HepG2 (cell line): ENCODE measurements at regions not wholly inside any gene's neighbourhood (a gene's known extent, or its start where the extent isn't known, plus 50 kb on each side); places are given as distances from the start of the nearest gene placed in this dataset.

Experiments used
- DBP ChIP-seq: sonication (generic); formaldehyde crosslinking; IDR thresholded peaks from 2 replicates; pipeline ENCODE4 v1.4.0; 2020; ENCODE audit warnings: missing genetic modification reagents; ENCODE audit errors: not compliant biosample characterization
- EHMT2 ChIP-seq: fragments of 200-600 bp; sonication (generic); IDR thresholded peaks from 2 replicates; pipeline ENCODE4 v1.7.0; 2017; ENCODE audit warnings: antibody characterized with exemption, low read depth, low read length, borderline replicate concordance
- GTF3A ChIP-seq: sonication (generic); formaldehyde crosslinking; conservative IDR thresholded peaks from 2 replicates; pipeline ENCODE4 v1.4.0; 2020; ENCODE audit warnings: mild to moderate bottlenecking, missing genetic modification reagents
- KAT8 ChIP-seq: IDR thresholded peaks from 2 replicates; pipeline ENCODE4 v1.6.1; 2016; ENCODE audit warnings: missing genetic modification reagents, missing compliant biosample characterization
- REST ChIP-seq, 2 experiments: IDR thresholded peaks; 2 replicates each; pipeline ENCODE4 v1.6.1; 2011 to 2012; ENCODE audit warnings: low read length in 2 of 2, borderline replicate concordance in 1 of 2, low read depth in 1 of 2, mild to moderate bottlenecking in 1 of 2, moderate library complexity in 1 of 2
- ZBTB25 ChIP-seq: IDR thresholded peaks from 2 replicates; pipeline ENCODE4 v1.6.1; 2018; ENCODE audit warnings: missing genetic modification reagents
- ZBTB26 ChIP-seq: IDR thresholded peaks from 2 replicates; pipeline ENCODE4 v1.6.1; 2016; ENCODE audit warnings: missing compliant biosample characterization, missing genetic modification reagents, borderline replicate concordance
- ZNF367 ChIP-seq: sonication (generic); formaldehyde crosslinking; IDR thresholded peaks from 2 replicates; pipeline ENCODE4 v1.4.0; 2020; ENCODE audit warnings: missing genetic modification reagents, borderline replicate concordance
- ZNF460 ChIP-seq: sonication (generic); formaldehyde crosslinking; IDR thresholded peaks from 2 replicates; pipeline ENCODE4 v1.5.1; 2020; ENCODE audit warnings: missing genetic modification reagents, mild to moderate bottlenecking, borderline replicate concordance
- ZNF468 ChIP-seq: sonication (generic); formaldehyde crosslinking; IDR thresholded peaks from 2 replicates; pipeline ENCODE4 v1.8.0; 2022; ENCODE audit warnings: mild to moderate bottlenecking, moderate library complexity, missing genetic modification reagents
- ZNF629 ChIP-seq: sonication (generic); formaldehyde crosslinking; conservative IDR thresholded peaks from 2 replicates; pipeline ENCODE4 v1.5.0; 2020; ENCODE audit warnings: missing genetic modification reagents
- ZSCAN9 ChIP-seq: IDR thresholded peaks from 2 replicates; pipeline ENCODE4 v1.6.1; 2016; ENCODE audit warnings: borderline replicate concordance
- ZXDC ChIP-seq: sonication (generic); formaldehyde crosslinking; IDR thresholded peaks from 2 replicates; pipeline ENCODE4 v1.5.0; 2020; ENCODE audit warnings: mild to moderate bottlenecking, missing genetic modification reagents

GRCh38 chr7:7035851-7036250, 146.5 kb upstream of the C1GALT1 start (continued):
- TF ChIP-seq DBP (CRISPR knock-in tag) (no peak), ZBTB26 (CRISPR knock-in tag) (no peak), ZNF367 (no peak), ZNF460 (CRISPR knock-in tag) (no peak), ZNF629 (no peak), REST (IDR thresholded peaks at IDR 0.05; ENCODE audit: borderline replicate concordance in 1 of 2, low read depth in 1 of 2, low read length in 2 of 2) (no peak), ZSCAN9 (no peak), GTF3A (CRISPR knock-in tag) (no peak), EHMT2 (no peak), ZBTB25 (CRISPR knock-in tag) (no peak), ZNF468 (no peak), KAT8 (CRISPR knock-in tag) (no peak), ZXDC (CRISPR knock-in tag) (no peak)
